ENCODE measurements at regions not wholly inside any gene's neighbourhood (a gene's known extent, or its start where the extent isn't known, plus 50 kb on each side); places are given as distances from the start of the nearest gene placed in this dataset.

DNA sequence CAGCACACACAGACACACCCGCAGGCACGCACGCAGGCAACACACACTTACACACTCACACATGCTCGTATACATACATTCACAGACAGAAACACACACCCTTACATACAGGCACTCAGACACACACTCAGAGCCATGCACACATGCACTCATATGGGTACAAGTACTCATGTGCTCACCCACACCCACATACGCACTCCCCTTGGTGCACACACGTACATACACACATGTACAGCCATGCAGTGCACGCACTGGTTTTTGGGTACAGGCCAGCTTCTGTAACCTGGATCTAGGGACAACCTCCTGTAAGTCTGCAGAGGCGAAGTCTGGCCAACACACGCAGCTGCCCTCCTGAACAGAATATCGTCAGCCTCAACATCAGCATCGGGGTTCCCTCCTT, 221.3 kb upstream of the RTL1 start:
- TF ChIP-seq, protein P1, sequence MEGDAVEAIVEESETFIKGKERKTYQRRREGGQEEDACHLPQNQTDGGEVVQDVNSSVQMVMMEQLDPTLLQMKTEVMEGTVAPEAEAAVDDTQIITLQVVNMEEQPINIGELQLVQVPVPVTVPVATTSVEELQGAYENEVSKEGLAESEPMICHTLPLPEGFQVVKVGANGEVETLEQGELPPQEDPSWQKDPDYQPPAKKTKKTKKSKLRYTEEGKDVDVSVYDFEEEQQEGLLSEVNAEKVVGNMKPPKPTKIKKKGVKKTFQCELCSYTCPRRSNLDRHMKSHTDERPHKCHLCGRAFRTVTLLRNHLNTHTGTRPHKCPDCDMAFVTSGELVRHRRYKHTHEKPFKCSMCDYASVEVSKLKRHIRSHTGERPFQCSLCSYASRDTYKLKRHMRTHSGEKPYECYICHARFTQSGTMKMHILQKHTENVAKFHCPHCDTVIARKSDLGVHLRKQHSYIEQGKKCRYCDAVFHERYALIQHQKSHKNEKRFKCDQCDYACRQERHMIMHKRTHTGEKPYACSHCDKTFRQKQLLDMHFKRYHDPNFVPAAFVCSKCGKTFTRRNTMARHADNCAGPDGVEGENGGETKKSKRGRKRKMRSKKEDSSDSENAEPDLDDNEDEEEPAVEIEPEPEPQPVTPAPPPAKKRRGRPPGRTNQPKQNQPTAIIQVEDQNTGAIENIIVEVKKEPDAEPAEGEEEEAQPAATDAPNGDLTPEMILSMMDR (conservative IDR thresholded peaks at IDR 0.05; ENCODE audit: low read depth, low read length), result no peak
- TF ChIP-seq POLR2A (IDR thresholded peaks at IDR 0.05; ENCODE audit: low read depth, low read length), result no peak
- TF ChIP-seq RAD21 (IDR thresholded peaks at IDR 0.05; ENCODE audit: low read length), result no peak
- no peak for TF ChIP-seq FOS (IDR thresholded peaks at IDR 0.05; ENCODE audit: low read depth, low read length)
- TF ChIP-seq, protein P2, sequence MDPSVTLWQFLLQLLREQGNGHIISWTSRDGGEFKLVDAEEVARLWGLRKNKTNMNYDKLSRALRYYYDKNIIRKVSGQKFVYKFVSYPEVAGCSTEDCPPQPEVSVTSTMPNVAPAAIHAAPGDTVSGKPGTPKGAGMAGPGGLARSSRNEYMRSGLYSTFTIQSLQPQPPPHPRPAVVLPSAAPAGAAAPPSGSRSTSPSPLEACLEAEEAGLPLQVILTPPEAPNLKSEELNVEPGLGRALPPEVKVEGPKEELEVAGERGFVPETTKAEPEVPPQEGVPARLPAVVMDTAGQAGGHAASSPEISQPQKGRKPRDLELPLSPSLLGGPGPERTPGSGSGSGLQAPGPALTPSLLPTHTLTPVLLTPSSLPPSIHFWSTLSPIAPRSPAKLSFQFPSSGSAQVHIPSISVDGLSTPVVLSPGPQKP (IDR thresholded peaks at IDR 0.05; ENCODE audit: borderline replicate concordance, low read depth, low read length), result no peak
- TF ChIP-seq, protein P3, sequence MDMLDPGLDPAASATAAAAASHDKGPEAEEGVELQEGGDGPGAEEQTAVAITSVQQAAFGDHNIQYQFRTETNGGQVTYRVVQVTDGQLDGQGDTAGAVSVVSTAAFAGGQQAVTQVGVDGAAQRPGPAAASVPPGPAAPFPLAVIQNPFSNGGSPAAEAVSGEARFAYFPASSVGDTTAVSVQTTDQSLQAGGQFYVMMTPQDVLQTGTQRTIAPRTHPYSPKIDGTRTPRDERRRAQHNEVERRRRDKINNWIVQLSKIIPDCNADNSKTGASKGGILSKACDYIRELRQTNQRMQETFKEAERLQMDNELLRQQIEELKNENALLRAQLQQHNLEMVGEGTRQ (IDR thresholded peaks at IDR 0.05; ENCODE audit: low read depth, low read length), result no peak
- TF ChIP-seq RCOR1 (IDR thresholded peaks at IDR 0.05; ENCODE audit: insufficient replicate concordance, low read length), result no peak
- TF ChIP-seq MXI1 (IDR thresholded peaks at IDR 0.05; ENCODE audit: borderline replicate concordance, low read depth, low read length), result no peak
- no peak for TF ChIP-seq CHD1 (IDR thresholded peaks at IDR 0.05; ENCODE audit: low read depth, low read length)
- no peak for TF ChIP-seq BHLHE40 (IDR thresholded peaks at IDR 0.05; ENCODE audit: low read depth, low read length)
- TF ChIP-seq CEBPB (IDR thresholded peaks at IDR 0.05; ENCODE audit: low read depth, low read length), result no peak
- no peak for TF ChIP-seq MAFK (IDR thresholded peaks at IDR 0.05; ENCODE audit: low read depth, low read length)
